ENCODE measurements at regions not wholly inside any gene's neighbourhood (a gene's known extent, or its start where the extent isn't known, plus 50 kb on each side); places are given as distances from the start of the nearest gene placed in this dataset.

DNA sequence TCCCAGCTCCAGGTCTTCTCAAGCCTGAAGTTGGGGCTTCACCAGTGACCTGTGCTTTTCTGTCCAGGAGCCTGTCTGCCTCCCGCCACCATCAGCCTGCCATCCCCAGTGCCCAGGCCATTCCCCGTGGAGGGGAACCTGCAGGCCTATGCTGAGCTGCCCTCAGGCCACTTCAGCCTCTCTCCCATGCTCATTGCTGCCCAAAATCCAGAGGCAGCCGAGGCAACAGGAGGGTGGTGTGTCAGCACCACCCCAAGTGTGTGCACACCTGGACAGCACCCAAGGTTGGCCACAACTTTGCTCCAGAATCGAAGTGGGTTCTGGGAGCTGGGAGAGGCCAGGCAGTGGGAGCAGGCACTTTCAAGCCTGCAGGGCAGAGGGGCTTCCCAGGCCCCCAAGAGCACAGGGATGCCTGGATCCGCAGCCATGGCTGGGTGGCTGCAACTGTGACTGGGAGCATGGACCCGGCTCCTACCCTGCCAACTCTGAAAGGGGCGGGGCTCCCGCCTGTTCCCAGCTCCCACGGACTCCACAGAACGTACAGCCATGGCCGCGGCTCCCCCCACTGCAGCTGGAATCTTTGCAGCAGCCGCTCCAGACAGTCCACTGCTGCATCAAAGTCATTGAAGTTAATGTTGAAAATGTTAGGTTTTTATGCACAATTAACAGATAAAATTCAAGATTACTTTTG, 1747.0 kb downstream of the OLFM4 start:
- TF ChIP-seq, protein P1, sequence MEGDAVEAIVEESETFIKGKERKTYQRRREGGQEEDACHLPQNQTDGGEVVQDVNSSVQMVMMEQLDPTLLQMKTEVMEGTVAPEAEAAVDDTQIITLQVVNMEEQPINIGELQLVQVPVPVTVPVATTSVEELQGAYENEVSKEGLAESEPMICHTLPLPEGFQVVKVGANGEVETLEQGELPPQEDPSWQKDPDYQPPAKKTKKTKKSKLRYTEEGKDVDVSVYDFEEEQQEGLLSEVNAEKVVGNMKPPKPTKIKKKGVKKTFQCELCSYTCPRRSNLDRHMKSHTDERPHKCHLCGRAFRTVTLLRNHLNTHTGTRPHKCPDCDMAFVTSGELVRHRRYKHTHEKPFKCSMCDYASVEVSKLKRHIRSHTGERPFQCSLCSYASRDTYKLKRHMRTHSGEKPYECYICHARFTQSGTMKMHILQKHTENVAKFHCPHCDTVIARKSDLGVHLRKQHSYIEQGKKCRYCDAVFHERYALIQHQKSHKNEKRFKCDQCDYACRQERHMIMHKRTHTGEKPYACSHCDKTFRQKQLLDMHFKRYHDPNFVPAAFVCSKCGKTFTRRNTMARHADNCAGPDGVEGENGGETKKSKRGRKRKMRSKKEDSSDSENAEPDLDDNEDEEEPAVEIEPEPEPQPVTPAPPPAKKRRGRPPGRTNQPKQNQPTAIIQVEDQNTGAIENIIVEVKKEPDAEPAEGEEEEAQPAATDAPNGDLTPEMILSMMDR (IDR thresholded peaks at IDR 0.05): no peak
- no peak for TF ChIP-seq ZNF512 (CRISPR knock-in tag; IDR thresholded peaks at IDR 0.05; ENCODE audit: borderline replicate concordance)
- TF ChIP-seq PRDM15 (CRISPR knock-in tag; IDR thresholded peaks at IDR 0.05): no peak
- TF ChIP-seq, protein P2, sequence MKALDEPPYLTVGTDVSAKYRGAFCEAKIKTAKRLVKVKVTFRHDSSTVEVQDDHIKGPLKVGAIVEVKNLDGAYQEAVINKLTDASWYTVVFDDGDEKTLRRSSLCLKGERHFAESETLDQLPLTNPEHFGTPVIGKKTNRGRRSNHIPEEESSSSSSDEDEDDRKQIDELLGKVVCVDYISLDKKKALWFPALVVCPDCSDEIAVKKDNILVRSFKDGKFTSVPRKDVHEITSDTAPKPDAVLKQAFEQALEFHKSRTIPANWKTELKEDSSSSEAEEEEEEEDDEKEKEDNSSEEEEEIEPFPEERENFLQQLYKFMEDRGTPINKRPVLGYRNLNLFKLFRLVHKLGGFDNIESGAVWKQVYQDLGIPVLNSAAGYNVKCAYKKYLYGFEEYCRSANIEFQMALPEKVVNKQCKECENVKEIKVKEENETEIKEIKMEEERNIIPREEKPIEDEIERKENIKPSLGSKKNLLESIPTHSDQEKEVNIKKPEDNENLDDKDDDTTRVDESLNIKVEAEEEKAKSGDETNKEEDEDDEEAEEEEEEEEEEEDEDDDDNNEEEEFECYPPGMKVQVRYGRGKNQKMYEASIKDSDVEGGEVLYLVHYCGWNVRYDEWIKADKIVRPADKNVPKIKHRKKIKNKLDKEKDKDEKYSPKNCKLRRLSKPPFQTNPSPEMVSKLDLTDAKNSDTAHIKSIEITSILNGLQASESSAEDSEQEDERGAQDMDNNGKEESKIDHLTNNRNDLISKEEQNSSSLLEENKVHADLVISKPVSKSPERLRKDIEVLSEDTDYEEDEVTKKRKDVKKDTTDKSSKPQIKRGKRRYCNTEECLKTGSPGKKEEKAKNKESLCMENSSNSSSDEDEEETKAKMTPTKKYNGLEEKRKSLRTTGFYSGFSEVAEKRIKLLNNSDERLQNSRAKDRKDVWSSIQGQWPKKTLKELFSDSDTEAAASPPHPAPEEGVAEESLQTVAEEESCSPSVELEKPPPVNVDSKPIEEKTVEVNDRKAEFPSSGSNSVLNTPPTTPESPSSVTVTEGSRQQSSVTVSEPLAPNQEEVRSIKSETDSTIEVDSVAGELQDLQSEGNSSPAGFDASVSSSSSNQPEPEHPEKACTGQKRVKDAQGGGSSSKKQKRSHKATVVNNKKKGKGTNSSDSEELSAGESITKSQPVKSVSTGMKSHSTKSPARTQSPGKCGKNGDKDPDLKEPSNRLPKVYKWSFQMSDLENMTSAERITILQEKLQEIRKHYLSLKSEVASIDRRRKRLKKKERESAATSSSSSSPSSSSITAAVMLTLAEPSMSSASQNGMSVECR (CRISPR knock-in tag; IDR thresholded peaks at IDR 0.05; ENCODE audit: borderline replicate concordance): no peak
- TF ChIP-seq CBFB (CRISPR knock-in tag; IDR thresholded peaks at IDR 0.05; ENCODE audit: low read depth): no peak
- TF ChIP-seq, protein P3, sequence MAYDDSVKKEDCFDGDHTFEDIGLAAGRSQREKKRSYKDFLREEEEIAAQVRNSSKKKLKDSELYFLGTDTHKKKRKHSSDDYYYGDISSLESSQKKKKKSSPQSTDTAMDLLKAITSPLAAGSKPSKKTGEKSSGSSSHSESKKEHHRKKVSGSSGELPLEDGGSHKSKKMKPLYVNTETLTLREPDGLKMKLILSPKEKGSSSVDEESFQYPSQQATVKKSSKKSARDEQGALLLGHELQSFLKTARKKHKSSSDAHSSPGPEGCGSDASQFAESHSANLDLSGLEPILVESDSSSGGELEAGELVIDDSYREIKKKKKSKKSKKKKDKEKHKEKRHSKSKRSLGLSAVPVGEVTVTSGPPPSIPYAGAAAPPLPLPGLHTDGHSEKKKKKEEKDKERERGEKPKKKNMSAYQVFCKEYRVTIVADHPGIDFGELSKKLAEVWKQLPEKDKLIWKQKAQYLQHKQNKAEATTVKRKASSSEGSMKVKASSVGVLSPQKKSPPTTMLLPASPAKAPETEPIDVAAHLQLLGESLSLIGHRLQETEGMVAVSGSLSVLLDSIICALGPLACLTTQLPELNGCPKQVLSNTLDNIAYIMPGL (CRISPR knock-in tag; IDR thresholded peaks at IDR 0.05): no peak
- no peak for TF ChIP-seq TEAD1 (CRISPR knock-in tag; IDR thresholded peaks at IDR 0.05)
- no peak for TF ChIP-seq SMAD3 (CRISPR knock-in tag; IDR thresholded peaks at IDR 0.05; ENCODE audit: borderline replicate concordance)
- TF ChIP-seq, protein P4, sequence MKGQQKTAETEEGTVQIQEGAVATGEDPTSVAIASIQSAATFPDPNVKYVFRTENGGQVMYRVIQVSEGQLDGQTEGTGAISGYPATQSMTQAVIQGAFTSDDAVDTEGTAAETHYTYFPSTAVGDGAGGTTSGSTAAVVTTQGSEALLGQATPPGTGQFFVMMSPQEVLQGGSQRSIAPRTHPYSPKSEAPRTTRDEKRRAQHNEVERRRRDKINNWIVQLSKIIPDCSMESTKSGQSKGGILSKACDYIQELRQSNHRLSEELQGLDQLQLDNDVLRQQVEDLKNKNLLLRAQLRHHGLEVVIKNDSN (CRISPR knock-in tag; IDR thresholded peaks at IDR 0.05): no peak
- no peak for TF ChIP-seq CREB1 (CRISPR knock-in tag; IDR thresholded peaks at IDR 0.05)
- TF ChIP-seq SOX15 (CRISPR knock-in tag; IDR thresholded peaks at IDR 0.05): no peak
